Thyroid gland (tissue), 4 donors: ENCODE measurements at regions not wholly inside any gene's neighbourhood (a gene's known extent, or its start where the extent isn't known, plus 50 kb on each side); places are given as distances from the start of the nearest gene placed in this dataset.

Experiments used
- CTCF ChIP-seq, 6 experiments: fragments of 200-600 bp in 3 of 6; fragments of 450-650 bp in 3 of 6; sonication (generic) in 3 of 6; IDR thresholded peaks; one replicate each; pipeline ENCODE4 v1.5.1; 2016 to 2019; ENCODE audit warnings: antibody characterized with exemption in 6 of 6, mild to moderate bottlenecking in 2 of 6, inconsistent platforms in 1 of 6, moderate library complexity in 1 of 6
- POLR2A ChIP-seq, 2 donors: fragments of 450-650 bp; IDR thresholded peaks; one replicate each; pipeline ENCODE4 v1.6.1; 2017; ENCODE audit warnings: antibody characterized with exemption in 2 of 2, mild to moderate bottlenecking in 2 of 2, moderate library complexity in 1 of 2

- TF ChIP-seq CTCF (IDR thresholded peaks at IDR 0.05) (no peak), POLR2A (IDR thresholded peaks at IDR 0.05) (no peak)
These were observed 352.9 kb upstream of the NCAM2 start for GRCh38 chr21:20645344-20645743.
